Stimulated activated CD4-positive, alpha-beta T cell treated with anti-CD3 and anti-CD28 coated beads, TNF-alpha, amount 100 ng/mL, for 24 hours (primary cell): ENCODE measurements at regions not wholly inside any gene's neighbourhood (a gene's known extent, or its start where the extent isn't known, plus 50 kb on each side); places are given as distances from the start of the nearest gene placed in this dataset.

Experiments
- DNase-seq, 3 experiments: peaks; one replicate each; pipeline ENCODE4 v3.0.0-alpha.2; 2020; ENCODE audit warnings: low read depth in 3 of 3

DNA sequence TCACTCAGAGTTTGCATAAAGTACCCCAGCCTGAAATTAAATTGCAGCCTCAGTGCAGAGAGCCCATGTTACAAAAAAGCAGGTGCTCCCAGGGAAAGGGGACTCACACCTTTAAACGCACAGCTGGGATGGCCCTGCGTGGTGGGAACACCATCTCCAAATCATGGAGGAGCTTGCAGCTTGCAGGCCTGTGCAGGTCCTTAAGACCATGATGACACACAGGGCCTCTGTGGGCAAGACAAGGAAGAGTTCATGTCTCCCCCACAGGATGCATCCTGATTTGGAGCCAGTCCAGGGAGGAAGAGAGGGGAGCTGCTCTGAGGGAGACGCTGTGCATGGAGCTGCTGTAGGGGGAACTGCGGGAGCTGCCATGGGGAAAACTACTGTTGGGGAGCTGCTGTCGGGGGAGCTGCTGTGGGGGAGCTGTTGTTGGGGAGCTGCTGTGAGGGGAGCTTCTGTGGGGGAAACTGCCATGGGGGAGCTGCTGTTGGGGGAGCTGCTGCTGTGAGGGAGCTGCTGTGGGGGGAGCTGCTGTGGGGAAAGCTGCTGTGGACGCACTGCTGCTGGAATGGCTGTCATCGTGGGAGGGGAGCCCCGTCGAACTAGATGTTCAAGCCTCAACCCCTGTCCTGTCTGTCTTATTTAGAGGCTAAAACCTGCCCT, 113.9 kb downstream of the MATN1 start:
- no peak for DNase-seq

DNA sequence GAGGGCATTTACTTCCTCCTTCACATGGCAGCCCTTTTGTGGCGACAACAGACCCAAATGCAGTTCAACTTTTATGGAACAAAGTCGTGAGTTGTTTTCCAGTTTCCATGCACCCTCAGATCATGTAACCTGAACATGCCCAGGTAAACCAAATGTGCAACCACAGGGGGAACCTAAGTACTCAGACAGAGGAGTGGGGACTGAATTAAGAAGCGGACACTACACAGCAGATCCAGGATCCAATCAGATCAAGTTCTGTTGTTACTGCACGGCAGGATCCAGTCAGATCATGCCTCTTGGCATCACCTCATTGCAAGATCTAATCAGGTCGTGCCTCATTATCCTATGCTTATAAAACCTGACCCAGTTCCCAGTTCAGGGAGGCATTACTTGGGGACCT, 115.7 kb downstream of the MATN1 start:
- no peak for DNase-seq

DNA sequence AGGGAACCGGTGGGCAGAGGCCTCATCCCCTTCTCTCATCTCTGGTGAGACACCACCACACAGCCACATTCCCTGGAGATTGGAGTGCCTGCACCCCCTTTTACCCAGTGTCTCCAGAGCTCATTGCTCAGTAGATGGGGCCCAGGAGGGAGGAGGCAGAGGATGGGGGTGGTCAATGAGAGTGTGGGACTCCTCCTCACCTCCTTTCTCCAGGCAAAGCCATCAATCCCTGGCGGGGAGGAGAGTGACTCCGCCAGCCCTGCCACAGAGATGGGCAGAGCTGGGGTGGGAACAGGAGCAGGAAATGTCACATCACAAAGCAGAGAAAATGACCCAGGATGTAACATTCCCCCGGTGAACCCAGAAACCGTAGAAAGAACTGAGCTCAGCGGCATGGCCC, 117.2 kb downstream of the MATN1 start:
- no peak for DNase-seq

DNA sequence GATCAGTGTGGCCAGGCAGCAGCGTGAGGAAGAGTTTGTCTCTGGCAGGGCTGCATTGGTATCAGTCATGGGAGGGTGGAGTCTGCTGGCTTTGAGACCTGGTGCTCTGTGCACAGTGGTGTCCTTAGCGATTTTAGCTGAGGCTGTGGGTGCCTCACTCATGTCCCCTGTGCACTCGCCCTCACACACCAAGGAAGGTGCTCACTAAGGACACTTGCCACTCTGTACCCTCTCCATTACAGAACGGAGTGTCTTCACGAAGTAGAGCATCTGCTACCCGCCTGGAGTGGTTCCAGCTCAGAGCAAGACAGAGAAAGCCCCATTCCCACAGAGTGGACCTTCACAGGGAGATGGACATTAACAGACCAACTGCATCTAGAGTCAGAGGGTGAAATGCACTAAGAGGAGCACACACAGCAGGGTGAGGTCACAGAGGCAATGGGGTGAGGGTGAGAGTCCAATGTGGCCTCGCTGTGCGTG, 117.9 kb downstream of the MATN1 start:
- no peak for DNase-seq

DNA sequence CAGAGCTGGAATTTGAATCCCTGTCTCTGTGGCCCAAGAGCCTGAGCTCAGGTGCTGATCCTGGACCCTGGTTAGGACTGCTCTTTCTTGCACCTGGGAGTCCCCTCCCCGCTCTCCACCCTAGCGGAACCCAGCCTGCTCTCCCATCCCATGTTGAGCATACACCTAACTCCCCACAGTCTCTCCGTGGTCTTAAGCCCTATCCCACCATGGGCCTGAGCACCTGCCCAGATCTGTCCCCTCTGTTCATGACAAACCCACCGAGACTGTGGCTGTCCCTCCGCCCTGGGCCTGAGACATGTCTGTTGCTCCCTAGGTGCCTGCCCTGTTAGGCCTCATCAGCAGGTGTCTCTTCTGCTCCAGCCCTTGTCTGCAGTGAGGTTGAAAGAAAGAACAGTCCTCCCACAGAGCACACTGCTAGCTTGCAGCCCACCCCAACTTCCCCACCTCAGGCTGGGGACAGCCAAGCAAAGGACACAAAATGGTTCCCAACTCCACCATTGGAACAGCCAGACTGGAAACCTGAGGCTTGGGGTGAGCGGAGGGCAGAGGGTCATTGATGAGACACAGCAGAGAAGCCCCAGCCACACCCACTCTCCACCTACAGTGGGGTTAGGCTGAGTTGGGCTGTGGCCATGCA, 118.5 kb downstream of the MATN1 start:
- no peak for DNase-seq

DNA sequence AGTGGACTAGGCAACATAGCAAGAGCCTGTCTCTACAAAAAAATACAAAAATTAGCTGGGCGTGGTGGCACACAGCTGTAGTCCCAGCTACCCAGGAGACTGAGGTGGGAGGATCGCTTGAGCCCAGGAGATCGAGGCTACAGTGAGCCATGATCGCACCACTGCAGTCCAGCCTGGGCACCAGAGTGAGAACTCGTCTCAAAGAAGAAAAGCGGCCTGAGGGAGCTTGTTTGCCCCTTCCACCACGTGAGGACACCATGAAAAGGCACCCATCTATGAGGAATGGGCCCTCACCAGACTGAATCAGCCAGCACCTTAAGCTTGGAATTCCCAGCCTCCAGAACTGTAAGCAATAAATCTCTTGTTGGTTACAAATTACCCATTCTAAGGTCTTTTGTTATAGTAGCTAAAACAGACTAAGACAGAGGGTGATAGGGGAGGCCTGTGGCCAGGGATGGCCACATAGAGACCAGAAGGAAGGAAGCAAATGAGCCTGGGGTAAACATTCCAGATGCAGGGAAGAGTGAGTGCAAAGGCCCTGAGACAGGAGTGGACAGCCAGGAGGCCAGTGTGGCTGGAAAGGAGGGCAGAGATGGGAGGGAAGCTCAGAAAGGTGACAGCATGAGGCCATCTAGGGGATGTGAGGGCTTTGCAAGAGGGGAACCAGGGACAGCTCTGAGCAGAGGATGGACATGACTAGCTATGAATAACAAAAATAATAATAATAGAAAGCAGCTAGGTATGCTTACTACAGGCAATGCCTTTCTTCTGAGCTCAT, 120.1 kb downstream of the MATN1 start:
- no peak for DNase-seq

DNA sequence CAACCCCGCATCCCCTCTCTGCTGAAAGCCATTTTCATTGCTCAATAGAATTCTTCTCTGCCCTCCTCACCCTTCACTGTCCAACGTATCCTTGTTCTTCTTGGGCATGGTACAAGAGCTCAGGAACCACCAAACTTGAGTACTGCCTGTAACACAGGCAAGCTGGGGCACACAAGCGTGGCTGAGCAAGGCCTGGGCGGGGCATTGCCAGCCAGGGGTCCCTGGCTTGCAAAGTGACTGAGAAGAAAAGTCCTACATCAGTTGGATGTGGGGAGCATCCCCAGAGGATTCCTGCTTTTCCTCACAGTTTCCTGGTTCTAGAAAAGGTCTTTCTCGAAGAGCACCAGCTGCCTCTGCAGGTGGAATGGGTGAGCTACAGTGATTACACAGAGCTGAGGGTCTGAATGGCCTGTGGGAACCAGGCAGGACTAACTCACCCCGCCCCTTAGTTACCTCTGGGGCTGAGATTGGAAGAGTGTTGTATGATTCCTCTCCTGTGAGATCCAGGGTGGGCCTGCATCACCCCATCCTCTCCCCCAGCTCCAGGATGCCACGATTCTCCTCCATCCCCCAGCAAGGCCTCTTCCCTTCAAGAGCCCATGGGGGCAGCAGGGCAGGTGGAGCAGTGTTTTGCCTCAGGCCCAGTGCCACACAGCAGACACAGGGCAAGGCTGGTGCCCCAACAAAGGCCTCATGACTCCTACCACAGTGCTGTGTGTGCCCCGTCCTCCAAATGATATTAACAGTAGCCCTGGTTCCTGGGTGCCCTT, 121.9 kb downstream of the MATN1 start:
- no peak for DNase-seq

DNA sequence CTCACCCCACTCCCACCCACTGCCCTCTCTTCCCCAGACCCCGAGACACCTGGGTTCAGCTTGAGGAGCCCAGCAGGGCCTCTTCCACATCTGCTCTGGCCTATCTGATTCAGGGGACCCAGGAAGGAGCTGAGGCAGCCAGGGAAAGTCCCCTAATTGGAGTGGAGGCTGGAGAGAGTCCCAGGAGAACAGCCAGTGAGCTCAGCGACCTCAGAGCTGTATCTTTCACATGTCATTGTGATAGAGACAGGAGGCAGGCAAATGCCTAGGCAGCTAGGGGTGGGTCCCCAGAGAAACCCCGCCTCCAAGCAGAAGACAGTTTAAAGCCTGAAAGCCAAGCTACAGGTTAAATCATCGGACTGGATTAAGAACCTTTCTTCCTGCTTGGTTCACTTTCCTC, 122.7 kb downstream of the MATN1 start:
- no peak for DNase-seq

DNA sequence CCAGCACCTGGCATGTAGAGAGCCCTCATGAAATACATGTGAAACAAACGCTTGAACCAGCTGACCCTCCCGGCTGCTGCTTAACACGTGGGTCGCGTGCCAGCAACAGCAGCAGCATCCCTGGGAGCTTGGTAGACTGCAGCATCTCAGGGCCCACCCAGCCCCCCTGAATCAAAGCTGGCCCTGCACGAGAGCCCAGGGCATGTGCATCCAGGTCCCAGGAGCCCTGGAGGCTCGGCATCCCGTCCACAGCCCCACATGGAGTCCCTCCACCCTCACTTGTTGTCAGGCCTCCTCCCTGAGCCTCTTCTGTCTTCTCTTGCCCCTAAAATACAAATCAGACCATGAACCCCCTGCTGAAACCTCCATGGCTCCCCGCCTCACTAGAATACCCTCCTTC, 123.1 kb downstream of the MATN1 start:
- DNase-seq = no peak

DNA sequence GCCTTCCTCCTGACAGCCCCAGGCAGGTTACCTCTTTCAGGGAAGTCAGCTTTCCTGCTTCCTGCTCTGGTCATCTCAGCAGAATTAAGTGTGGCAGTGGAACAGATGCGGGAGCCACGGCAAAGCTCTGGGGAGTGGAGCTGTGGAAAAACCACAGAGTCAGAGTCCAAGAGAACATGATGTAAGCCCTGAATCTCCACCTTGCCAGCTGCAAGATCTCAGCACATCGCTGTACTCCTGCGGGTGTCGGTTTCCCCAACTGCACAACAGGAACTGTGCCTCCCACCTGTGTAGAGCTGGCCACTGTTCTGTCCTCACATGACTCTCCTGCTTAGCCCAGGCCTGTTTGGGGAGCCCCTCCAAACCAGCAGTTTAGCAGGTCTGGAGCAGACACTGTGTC, 123.7 kb downstream of the MATN1 start:
- no peak for DNase-seq

DNA sequence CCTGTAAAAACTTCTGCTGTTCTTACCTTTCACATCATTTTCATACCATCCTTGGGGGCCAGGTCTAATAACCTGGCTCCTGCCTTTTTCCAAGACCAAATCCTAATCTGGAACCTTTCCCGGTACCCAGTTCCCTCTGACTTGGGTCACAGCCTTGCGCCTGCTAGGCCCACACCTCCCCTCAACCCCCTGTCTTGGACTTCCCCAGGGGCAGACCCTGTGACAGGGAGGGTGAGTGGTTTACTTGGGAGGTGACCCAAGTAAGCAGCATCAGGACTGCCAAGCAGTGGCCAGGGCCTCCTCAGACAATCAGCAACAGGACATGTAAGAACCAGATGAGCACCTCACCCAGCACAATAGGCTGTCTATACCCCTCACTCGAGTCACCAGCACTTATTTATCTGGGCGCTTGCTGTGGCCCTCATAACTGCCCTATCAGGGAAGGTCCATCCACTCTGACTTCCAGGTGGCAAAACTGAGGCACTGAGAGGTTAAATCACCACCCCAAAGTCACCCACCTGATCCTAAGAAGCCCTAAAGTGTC, 124.7 kb downstream of the MATN1 start:
- DNase-seq = no peak

DNA sequence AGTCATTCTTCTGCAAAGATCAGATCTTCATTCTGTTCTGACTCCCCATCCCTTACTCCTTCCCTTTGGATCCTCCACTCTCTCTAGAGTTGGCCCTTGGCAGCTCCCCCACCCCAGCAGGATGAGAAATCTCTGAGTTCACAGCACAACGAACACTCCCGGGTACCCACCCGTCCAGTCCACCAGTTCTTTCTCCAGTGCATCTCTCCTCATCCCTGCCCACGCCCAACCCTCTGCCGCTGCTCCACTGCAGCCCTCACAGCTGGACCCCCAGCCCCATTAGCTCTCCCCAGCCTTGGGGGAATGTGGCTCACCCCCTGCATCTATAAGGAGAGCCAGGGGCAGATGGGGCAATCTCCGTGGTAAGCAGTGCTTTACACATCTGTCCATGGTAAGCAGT, 125.7 kb downstream of the MATN1 start:
- no peak for DNase-seq

DNA sequence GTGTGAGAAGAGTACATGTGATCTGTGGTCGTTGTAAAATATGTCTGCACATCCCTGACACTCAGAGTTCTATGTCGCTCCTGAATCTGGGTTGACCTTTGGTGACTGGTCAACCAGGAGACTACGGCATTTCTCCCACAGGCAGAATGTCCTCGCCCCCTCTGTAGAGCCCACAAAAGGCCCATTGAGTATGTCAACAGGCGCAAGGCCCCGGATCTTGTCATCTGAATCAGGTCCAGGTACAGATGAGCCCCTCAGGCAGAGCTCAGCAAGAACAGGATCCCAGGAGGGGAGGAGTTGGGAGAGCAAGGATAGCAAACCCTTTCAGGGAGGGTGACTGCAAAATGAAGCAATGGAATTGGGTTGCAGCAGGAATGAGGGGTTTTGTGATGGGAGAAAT, 126.5 kb downstream of the MATN1 start:
- no peak for DNase-seq

DNA sequence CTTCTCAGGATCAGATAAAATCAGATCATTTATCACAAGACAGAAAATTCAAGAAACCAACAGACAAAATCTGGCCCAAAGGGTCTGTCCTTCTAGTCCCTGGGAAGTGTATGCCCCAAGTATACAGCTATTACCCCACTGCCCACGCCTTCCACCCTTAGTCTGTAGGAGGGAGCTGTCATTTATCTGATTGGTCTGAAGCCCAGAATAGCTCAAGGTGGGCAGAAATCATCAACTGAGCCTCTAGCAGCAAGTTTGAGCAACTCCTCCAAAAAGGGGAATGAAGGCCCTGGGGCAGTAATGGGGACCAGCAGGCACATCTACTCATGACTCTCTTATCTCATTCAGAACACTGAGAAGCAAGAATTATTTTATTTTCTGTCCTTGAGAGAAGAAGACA, 126.9 kb downstream of the MATN1 start:
- DNase-seq = no peak

DNA sequence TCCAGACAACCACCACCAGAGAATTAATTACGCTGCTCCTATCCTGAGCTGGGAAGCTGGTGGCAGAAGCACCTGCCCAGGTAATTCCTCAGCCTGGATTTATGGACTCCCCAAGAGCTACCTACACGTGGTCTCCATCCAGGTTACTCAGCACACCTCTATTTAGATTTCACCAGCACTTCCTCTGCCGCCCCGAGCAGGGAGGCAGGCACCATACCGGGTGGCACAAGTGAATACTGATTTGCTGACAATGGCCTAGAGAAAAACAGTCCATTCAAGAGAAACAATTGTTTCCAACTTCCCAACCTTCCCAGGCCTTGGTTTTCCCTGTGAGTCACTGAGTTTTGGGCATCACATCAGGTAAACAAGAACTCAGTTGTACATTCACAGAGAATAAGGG, 134.3 kb downstream of the MATN1 start:
- DNase-seq = no peak

DNA sequence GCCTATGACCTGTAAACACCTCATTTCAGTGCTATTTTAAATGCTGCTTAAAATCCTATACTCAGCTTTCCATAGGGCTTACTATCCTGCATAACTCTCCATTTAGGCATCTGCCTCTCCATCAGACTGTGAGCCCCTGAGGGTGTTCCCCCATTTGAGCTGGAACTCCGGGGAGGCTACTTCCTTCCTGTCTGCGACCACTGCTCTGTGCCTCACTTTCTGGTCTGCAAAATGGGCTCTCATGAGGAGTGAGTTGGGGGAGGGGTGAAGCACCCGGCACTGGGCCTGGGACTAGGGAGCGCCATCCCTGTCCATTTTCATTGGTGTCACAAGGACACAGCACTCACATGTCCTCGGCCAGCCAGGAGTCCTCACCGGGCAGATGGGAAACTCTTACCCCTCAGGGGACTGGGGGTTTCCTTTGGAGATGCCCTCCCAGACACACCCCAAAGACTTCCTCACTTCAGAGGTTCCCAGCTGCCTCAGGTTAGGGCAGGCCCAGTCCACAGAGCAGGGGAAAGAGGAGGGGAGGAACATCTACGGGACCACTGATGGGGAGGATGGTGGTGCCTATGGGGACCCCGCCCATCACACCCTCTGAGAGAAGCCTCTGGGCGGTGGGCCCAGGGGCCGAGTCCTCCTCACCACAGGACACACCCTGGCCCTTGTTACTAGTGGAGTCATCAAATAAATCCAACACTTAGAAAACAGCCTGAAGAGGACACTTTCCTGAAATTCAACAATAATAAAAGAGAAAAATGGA, 134.9 kb downstream of the MATN1 start:
- no peak for DNase-seq

DNA sequence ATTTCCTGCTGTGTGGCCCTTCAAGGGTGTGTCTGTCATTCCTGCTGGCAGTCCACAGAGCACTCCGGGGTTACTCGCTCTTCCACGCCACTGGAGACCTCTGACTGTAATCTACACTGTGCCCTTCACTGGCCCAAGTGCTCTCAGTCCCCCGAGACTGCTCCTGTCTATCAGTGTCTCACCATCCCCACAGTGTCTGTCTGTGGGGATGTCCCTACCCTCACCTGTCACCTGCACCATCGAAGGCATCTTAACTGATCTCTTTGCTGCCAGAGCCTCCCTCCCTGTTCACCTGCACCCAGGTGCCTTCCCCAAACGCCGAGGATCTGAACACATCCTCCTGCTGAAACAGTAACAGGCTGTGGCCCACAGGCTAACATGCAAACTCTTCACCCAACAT, 136.7 kb downstream of the MATN1 start:
- no peak for DNase-seq

DNA sequence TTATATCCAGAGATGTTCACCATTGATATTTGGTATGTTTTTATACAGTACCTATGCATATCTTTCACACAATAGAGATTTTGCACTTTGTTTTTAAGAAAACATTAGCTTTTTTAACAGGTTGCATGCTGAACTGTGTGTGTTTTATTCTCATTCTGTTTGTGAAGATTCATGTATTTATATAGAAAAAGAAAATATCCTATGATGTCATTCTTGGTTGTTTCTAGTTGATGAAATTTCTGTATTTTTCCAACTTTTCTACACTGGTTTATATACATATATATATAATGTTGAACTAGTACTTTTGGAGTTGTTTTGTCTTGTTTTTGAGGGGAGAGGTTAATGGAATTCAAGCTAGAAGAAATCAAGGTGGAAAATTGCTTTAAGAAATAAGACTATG, 143.8 kb downstream of the MATN1 start:
- DNase-seq = no peak

DNA sequence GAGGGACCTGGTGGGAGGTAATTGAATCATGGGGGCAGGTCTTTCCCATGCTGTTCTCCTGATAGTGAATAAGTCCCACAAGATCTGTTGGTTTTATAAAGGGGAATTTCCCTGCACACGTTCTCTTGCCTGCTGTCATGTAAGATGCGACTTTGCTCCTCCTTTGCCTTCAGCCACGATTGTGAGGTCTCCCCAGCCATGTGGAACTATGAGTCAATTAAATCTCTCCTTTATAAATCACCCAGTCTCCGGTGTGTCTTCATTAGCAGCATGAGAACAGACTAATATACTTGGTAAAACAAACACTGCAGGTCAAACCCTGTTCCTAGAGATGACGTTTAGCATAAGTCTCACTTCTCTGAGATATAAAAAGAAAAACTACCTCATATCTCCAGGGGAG, 148.3 kb downstream of the MATN1 start:
- DNase-seq = no peak

DNA sequence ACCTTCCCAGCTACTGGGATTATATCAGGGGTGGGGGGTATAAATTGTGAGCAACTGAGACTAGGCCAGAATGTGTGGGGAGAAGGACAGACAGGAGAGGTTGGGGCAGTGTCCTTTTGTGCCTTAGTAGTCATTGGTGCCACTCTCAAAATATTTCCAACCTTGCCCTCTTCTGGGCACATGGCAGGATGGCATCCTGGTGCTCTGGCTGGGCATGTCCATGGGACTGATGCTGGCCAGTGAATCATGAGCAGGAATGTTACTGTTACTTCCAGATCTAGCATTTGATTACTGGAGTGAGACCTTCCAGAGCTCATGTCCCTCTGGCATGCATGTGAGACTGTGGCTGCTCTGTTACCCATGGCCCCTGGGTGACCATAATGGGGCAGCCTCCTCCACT, 151.2 kb downstream of the MATN1 start:
- DNase-seq = no peak

DNA sequence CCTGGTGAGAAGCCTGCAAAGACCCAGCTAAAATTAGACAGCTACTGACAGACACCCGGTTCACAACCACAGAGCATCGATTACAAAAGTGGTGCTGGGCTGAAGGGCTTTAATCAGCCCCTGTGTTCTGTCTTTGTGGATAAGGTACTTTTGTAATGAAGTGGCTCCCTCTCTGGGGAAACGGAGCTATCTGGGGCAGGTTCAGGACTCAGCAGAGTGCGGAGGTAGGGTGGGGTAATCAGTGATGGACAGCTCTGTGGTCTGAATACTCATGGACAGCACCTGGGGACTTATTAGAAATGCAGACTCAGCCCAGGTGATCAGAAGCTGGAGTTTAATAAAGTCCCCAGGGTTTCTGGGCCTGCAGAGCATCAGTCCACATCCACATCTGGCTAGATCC, 152.0 kb downstream of the MATN1 start:
- no peak for DNase-seq
